WTC11 (cell line): ENCODE measurements at regions not wholly inside any gene's neighbourhood (a gene's known extent, or its start where the extent isn't known, plus 50 kb on each side); places are given as distances from the start of the nearest gene placed in this dataset.

Experiments used
- TF ChIP-seq, protein P1 (sequence below): fragments of 200-600 bp; IDR thresholded peaks from 2 replicates; pipeline ENCODE4 v1.8.0; 2022; ENCODE audit warnings: antibody characterized with exemption
- TF ChIP-seq, protein P2 (sequence below): sonication (generic); formaldehyde crosslinking; IDR thresholded peaks from 2 replicates; pipeline ENCODE4 v1.8.1; 2022; ENCODE audit warnings: low read depth, missing genetic modification reagents, borderline replicate concordance
- TF ChIP-seq, protein P3 (sequence below): sonication (generic); formaldehyde crosslinking; IDR thresholded peaks from 2 replicates; pipeline ENCODE4 v1.8.0; 2023; ENCODE audit warnings: missing genetic modification reagents

DNA sequence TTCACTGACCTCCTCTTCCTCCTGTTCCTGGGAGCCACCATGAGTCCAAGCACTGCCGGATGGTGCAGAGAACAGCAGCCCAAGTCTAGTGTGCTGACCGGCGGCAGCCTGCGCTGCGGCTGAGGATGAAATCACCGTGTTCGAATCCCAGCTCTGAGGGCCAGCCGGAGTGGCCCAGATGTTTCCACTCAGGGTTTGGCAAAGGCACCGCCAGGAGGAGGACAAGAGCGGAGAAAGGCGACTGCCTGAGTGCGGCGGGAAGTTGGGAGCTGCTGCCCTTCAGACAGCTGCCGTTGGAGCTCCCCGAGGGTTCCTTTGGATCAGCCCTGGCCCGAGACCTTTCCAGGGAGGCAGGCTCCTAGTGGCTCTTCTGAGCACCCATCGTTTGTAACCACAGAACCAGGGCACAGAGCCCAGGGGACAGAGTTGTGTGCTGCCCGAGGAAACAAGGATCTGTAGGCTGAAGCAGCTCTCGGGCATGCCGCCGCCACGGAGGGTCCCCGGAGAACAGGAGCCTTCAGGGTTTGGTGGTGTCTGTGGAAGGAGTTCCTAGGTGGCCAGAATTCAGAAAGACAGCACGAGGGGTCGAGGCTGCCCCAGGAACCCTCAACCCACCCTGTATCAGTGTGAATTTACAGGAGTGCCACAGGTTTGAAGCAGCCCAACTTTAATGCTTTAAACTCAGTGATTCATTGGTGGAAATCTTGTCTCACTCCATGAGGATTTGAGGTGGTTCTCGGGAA, 115.6 kb upstream of the COL5A1 start:
- TF ChIP-seq, protein P1, sequence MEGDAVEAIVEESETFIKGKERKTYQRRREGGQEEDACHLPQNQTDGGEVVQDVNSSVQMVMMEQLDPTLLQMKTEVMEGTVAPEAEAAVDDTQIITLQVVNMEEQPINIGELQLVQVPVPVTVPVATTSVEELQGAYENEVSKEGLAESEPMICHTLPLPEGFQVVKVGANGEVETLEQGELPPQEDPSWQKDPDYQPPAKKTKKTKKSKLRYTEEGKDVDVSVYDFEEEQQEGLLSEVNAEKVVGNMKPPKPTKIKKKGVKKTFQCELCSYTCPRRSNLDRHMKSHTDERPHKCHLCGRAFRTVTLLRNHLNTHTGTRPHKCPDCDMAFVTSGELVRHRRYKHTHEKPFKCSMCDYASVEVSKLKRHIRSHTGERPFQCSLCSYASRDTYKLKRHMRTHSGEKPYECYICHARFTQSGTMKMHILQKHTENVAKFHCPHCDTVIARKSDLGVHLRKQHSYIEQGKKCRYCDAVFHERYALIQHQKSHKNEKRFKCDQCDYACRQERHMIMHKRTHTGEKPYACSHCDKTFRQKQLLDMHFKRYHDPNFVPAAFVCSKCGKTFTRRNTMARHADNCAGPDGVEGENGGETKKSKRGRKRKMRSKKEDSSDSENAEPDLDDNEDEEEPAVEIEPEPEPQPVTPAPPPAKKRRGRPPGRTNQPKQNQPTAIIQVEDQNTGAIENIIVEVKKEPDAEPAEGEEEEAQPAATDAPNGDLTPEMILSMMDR, result no peak
- TF ChIP-seq, protein P2, sequence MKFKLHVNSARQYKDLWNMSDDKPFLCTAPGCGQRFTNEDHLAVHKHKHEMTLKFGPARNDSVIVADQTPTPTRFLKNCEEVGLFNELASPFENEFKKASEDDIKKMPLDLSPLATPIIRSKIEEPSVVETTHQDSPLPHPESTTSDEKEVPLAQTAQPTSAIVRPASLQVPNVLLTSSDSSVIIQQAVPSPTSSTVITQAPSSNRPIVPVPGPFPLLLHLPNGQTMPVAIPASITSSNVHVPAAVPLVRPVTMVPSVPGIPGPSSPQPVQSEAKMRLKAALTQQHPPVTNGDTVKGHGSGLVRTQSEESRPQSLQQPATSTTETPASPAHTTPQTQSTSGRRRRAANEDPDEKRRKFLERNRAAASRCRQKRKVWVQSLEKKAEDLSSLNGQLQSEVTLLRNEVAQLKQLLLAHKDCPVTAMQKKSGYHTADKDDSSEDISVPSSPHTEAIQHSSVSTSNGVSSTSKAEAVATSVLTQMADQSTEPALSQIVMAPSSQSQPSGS, result no peak
- TF ChIP-seq, protein P3, sequence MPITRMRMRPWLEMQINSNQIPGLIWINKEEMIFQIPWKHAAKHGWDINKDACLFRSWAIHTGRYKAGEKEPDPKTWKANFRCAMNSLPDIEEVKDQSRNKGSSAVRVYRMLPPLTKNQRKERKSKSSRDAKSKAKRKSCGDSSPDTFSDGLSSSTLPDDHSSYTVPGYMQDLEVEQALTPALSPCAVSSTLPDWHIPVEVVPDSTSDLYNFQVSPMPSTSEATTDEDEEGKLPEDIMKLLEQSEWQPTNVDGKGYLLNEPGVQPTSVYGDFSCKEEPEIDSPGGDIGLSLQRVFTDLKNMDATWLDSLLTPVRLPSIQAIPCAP (CRISPR knock-in tag), result no peak
